HG02798 (cell line): ENCODE measurements at regions not wholly inside any gene's neighbourhood (a gene's known extent, or its start where the extent isn't known, plus 50 kb on each side); places are given as distances from the start of the nearest gene placed in this dataset.
"Not testable (repeated sequence)": the region's sequence is repeated elsewhere in the genome, so short reads cannot be mapped to it uniquely, and the experiment has no call there.

Experiments used
- ATAC-seq: cut with Tn5 transposase; IDR thresholded peaks from one replicate; pipeline ENCODE4 v1.9.1; 2021; ENCODE audit warnings: mild to moderate bottlenecking; ENCODE audit not compliant: unreplicated experiment, poor library complexity

DNA sequence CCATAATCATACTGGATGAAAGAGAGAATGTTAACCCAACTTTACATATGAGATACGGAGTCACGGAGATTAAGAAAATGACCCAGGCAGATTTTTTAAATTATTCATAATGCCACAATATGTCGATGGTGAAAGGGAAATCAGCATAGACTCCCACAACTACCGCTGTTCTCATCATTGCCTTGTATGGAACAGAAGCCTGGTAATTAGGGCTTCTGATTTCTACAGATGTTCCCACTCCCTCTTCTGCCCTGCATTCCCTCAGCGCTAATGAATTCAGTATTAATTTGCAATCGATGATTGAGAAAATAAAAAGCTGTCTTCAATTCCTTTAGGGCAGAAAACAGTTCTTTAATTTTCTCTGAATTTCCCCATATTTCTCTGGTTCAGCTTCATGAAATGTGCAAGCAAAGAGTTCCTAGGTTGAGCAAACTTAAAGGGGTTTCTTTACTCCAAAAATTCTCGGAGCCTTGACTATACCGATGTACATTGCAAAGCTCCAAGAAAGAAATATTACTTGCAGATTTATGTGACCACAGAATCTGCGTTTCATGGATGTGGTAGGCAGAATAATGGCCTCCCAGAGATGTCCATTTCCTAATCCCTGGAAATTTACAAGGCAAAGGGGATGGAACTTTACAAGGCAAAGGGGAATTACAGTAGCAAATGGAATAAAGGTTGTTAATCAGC lies 134.9 kb upstream of the ZC3H12C start:
- no peak for ATAC-seq

DNA sequence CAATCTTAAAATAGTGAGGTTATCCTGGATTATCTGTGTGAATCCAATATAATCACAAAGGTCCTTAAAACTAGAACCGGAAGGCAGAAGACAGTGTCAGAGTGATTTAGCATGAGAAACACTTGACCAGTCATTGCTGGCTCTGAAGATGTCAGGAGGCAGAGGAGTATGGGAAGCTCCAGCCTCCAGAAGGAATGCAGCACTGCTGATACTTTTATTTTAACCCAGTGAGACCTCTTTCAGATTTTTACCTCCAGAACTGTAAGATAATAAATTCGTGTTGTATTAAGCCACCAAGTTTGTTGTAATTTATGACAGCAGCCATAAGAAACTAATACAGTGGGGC lies 134.4 kb upstream of the ZC3H12C start:
- ATAC-seq, result no peak

DNA sequence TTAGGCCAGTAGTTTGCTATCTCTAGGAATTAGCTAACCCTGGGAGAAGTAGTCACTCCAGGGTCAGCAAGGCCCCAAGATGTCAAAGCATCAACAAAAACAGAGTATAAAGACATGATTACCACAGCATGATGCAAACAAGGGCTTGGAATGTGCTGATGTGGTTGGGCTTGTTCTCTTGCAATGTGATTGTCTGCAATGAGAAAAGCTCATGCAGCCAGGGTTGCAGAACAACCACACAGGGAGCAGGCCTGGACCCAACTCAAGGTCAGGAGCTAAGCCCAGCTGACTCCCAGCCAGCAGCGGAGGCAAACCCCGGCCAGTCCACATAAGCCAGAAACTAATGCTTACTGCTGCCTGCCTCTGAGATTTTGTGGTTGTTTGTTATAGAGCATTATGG lies 132.4 kb upstream of the ZC3H12C start:
- ATAC-seq, result no peak

DNA sequence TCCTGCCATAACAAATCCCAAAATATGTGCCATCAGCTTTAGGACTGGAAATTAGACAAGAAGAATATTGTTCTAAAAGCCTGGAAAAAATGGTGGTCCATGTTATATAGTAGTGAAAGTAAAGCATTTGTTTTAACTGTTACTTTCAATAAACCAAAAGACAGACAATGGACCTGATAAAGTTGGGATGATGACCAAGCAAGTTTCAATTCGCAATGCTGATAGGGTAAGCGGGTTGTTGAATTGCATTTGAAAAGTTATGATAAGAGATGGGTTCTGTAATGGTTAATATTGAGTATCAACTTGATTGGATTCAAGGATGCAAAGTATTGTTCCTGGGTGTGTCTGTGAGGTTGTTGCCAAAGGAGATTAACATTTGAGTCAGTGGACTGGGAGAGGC lies 131.9 kb upstream of the ZC3H12C start:
- ATAC-seq, result no peak

DNA sequence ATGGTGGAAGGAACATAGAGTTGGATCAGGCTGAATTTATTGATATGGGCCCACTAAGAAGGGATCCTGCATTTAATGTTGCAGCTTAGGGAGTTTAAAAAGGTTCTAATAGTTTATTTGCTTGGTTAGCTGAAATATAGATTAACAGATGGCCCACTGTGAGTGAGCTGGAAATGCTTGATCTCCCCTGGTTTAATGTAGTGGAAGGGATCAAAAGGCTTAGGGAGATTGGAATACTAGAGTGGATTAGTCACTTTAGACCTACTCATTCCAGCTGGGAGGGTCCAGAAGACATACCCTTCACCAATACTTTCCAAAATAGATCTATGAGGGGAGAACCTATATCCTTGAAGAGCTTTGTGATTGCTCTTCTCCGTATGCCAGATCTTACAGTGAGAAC lies 130.1 kb upstream of the ZC3H12C start:
- ATAC-seq, result no peak

DNA sequence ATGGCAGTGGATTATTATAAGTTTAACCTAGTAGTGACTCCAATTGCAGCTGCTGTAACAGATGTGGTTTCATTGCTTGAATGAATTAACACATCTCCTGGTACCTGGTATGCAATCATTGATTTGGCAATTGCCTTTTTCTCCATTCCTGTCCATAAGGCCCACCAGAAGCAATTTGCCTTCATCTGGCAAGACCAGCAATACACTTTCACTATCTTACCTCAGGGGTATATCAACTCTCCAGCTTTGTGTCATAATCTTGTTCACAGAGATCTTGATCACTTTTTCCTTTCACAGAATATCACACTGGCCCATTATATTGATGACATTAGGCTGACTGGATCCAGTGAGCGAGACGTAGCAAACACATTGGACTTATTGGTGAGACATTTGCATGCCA lies 128.7 kb upstream of the ZC3H12C start:
- ATAC-seq, result no peak

DNA sequence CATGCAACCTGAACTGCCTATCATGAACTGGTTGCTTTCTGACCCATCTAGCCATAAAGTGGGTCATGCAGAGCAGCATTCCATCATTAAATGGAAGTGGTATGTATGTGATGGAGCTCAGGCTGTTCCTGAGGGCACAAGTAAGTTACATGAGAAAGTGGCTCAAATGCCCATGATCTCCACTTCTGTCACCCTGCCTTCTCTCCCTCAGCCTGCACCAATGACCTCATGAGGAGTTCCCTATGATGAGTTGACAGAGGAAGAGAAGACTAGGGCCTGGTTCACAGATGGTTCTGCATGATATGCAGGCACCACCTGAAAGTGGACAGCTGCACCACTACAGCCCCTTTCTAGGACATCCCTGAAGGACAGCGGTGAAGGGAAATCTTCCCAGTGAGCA lies 127.7 kb upstream of the ZC3H12C start:
- not testable (repeated sequence) for ATAC-seq

DNA sequence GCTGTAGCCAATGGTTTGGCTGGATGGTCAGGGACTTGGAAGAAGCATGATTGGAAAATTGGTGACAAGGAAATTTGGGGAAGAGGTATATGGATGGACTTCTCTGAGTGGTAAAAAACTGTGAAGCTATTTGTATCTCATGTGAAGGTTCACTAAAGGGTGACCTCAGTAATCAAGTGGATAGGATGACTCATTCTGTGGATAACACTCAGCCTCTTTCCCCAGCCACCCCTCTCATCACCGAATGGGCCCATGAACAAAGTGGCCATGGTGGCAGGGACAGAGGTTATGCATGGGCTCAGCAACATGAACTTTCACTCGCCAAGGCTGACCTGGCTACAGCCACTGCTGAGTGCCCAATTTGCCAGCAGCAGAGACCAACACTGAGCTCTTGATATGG lies 127.3 kb upstream of the ZC3H12C start:
- ATAC-seq, result not testable (repeated sequence)

DNA sequence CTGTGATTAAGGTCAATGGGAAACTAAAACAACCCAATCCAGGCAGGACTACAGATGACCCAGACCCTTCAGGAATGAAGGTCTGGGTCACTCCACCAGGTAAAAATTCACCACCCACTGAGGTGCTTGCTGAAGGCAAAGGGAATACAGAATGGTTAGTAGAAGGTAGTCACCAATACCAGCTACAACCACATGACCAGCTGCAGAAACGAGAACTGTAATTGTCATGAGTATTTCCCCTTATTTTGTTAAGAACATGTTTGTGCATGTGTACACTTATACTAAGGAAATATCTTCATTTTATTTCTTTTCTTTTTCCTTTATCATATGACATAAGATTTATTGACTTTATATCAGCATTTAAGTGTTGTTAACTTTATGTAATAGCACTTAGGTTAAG lies 126.1 kb upstream of the ZC3H12C start:
- not testable (repeated sequence) for ATAC-seq

DNA sequence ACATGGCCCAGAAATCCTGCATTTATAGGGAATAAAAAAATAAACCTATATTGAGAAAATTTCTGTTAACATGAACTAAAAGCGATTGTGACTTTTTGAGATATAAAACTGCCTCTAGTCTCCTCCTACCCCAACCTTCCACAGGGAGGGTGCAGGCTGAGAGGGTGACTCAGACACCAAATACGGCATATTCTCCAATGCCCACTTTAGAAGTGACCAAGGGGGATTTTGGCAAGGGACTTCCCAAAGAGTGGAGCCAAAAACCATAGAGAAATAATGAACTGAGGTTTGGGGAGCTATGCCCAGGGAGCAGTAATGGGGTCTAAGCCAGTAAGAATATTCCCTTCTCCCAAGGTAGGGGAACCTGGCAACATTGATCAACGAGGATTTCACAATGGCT lies 124.9 kb upstream of the ZC3H12C start:
- no peak for ATAC-seq

DNA sequence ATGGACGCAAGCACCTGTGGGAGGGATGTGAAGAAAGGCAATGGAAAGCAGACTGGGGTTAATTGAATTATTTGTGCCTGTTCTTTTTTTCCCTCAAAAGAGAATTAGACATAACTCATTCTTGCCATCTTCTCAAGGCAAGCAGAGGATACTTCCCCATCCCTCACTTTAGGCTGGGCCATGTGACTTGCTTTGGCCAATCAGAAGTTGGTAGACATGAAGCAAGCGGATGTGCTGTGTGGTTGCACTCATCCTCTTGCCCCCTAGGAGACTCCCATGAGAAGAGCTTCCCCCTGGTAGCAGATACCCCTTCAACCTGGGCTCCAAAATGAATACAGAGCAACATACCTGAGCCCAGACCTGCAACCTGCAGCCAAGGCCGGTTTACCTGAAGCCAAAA lies 124.4 kb upstream of the ZC3H12C start:
- ATAC-seq, result no peak

DNA sequence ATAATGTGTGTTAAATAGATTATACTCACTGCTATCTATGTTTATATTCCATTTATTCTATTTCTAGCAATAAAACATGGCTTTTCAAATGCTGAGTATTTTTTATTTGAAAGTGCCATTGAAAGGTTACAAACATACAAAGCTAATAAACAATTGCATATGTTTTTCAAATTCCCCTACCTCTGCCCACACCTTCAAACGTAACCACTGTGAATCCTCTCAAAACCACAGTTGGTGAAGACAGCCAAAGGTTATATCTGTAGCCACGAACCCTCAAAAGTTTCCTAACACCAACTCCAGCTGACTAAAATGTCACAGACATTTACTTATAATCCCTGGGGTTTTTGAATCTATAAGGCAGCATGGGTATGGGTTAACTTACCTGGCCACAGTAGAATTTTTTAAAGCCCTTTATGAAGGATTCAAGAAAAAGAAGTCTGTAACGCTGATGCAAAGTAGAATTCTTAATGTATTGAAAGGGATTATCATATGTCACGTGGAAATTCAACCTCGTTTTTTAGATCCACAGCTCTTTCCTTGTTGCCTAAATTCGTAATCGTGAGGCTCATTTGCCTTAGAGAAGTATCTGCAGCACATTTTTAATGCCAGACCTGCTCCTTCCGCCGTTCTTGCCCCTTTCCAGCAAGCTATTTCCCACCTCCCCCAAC lies 122.5 kb upstream of the ZC3H12C start:
- ATAC-seq, result peak; percentile 69

DNA sequence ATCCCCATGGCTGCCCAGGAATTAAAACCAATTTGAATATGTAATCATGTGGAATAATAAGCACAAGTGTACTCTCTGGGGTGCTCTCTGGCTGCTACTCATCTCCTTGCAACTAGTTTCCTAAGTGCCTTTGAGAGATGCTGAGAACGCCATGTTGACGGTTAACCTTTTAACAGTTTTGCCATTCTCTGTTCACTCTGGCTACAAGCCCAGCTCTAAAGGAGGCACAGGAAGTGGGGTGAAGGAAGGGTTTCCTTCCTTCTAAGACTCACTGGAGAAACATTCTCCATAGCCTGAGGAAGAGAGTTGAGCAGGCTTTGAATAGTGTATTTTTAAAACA lies 122.0 kb upstream of the ZC3H12C start:
- no peak for ATAC-seq

DNA sequence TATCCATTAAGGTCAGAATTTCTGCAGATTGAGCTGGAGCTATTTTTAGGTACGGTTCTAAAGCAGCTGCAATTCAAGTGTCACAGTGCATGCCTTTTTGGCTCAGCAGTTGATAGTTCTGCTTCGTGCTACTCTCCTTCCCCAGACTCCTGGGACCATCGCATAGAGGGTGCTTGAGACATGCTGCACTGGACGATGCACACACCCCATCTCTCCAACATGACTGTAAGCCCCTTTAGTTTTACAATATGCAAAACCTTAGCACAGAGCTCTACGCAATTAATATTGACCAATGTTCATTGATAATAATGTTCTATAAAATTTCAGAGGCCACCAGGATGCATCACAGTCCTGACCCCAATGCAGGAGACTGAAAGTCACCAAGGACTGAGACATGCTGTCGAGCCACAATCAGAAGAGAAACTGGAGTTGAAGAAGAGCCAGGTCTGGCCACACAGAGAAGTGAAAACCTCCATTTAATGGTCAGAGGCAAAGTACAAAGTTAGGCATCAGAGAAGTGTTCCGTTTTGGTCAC lies 120.9 kb upstream of the ZC3H12C start:
- ATAC-seq, result peak; percentile 79

DNA sequence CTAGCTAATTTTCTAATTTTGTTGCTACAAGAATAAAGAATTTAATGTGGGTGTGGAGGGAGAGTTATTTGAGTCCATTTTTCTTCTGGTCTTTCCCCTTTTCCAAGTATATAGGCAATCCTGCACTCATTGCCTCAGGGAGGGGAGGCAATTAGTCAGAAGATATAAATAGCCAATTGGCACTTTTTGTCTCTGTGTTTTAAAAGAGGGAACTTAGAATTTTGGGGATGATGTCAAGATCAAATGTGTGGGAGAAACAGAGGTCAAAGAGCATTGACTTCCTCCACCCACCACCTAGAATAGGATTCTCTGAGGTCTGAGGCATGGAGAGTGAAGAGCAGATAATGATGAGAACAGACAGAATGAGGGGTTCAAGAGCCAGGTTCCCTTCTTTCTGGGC lies 120.3 kb upstream of the ZC3H12C start:
- no peak for ATAC-seq

DNA sequence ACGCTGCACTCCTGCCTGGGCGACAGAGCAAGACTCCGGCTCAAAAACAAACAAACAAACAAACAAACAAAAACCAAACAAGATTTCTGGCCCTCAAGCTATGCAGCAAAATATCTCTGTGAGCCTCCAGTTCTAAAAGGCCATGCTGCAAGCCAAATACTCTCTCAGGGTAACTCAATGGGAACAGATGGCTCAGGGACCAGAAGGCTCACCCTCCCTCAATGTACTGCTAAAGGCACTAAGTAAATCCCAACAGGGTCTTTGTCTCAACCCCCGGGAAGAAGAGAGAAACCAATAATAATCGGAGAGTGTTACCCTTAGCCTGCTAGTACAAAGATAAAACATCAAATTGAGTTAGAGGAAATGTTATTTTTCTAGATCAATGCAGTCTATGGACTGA lies 119.7 kb upstream of the ZC3H12C start:
- ATAC-seq, result no peak

DNA sequence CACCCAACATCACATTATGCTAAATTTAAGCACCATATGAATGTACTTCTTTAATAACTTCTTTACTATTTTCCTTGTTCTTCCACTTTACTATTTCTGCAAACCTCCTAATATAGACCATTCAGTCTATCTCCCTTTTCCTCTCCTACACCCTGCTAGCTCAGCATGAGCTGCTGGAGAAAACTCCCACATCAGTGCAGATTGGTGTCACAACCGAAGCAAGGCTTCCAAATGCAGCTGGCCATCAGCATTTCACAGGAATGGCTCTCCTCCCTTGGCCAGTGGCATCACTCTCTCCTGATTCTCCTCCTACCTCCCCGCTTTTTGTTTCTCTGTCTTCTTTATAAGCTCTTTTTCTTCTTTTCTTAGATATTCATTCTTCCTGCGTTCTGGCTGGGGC lies 118.7 kb upstream of the ZC3H12C start:
- no peak for ATAC-seq

DNA sequence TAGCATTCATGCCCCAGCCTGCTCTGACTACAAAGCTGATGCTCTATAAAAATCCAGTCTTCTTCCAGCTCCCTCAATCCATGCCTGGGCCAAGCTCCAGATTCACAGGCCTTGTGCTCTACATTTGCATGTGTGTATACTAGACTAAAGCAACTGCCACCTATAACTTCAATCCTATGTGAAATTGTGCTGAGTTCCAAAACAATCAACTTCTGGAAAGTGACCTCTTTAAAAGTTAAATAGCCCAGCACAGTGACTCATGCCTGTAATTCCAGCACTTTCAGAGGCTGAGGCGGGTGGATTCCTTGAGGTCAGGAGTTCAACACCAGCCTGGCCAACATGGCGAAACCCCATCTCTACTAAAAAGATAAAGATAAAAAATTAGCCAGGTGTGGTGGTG lies 114.3 kb upstream of the ZC3H12C start:
- ATAC-seq, result no peak

DNA sequence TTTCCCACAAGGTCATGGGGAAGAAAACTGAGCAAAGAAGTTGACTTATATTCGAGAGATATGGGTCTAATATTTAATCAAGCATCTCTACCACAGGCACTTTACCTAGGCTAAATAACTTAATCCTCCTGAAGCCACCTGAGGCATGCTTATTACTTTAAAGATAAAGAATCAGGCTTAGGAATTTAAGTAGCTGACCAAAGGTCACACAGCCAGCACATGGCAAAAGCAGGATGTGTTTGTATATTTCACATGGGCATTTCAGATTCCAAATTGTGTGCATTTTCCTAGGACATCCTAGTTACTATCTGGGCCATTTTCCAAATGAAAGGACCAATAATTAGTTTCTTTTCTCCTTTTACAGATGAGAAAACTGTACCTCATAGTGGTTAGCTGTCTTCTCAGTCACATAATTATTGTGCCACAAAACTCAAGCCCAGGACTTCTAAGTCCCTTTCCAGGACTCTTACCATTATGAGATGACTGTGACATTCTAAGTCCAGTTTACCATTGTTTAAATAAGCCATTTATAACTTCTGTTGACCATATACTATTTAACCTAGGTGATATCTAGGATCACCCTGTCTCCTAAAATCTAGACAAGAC lies 112.1 kb upstream of the ZC3H12C start:
- ATAC-seq, result no peak

DNA sequence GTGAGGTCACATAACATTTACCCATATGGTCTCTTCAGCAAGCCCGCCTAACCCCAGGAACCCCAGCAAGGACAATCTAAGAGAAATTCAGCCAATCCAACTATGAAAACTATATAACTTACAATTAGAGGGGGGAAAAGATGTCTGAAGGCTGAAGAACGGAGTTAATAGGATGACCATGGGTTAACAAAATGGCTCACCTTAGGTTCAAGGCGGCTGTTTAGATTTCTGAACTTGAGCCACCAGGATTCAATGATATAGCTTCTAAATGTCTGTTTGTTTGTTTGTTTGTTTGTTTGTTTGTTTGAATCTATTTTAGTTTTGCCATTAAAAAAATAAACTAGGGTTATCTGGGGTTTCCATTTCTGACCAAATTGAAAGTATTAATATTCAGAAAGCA lies 109.8 kb upstream of the ZC3H12C start:
- ATAC-seq, result no peak

DNA sequence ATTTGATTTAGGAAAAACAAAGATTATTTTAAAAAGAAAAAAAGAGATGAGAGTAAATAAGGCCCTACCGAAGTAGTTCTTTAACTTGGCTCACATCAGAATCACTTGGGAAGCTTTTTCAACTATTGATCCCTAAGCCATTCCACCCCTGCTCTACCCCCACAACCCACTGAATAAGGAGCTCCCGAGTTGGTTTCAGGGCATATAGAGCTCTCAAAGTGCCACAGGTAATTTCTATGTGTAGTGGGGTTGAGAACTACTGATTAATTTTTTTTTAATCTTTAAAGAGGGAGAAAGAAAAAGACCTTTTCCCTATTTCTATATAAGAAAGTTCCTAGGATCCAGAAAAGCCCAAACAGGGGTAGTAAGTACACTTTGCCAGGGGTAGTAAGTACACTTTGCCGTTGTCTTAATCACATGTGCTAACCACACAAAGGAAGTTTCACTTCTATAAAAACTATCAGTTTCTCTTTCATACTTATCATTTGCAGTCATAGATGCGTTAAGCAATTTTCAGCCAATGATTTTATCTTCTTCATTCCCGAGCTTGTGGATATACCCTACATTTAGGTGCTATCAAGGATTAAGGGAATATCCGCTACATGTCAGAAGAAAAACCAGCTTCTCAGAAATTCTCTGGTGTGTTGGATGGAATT lies 108.4 kb upstream of the ZC3H12C start:
- peak; percentile 97 for ATAC-seq
